Femur (tissue), 1 donor: ENCODE measurements at regions not wholly inside any gene's neighbourhood (a gene's known extent, or its start where the extent isn't known, plus 50 kb on each side); places are given as distances from the start of the nearest gene placed in this dataset.
"Not testable (repeated sequence)": the region's sequence is repeated elsewhere in the genome, so short reads cannot be mapped to it uniquely, and the experiment has no call there.

Experiments used
- DNase-seq: peaks from one replicate; pipeline ENCODE4 v3.0.0-alpha.2; 2017

GRCh38 chr4:147103403-147103946 lies 157.8 kb upstream of the TTC29 start:
- peak; percentile 52 for DNase-seq

- DNase-seq = no peak
These were observed 159.1 kb upstream of the TTC29 start for GRCh38 chr4:147104768-147105167.

GRCh38 chr4:147108409-147108808 lies 162.7 kb upstream of the TTC29 start:
- DNase-seq = no peak

- no peak for DNase-seq
These were observed 164.1 kb upstream of the TTC29 start for GRCh38 chr4:147109800-147110199.

- DNase-seq = no peak
These were observed 165.1 kb upstream of the TTC29 start for GRCh38 chr4:147110473-147111367.

- not testable (repeated sequence) for DNase-seq
These were observed 166.5 kb upstream of the TTC29 start for GRCh38 chr4:147112196-147112595.

- DNase-seq = no peak
These were observed 171.8 kb upstream of the TTC29 start for GRCh38 chr4:147117431-147117830.

- peak; percentile 37 for DNase-seq
These were observed 172.9 kb upstream of the TTC29 start for GRCh38 chr4:147118528-147118927.

- DNase-seq = no peak
These were observed 177.0 kb upstream of the TTC29 start for GRCh38 chr4:147122685-147123084.

GRCh38 chr4:147123146-147123545 lies 177.5 kb upstream of the TTC29 start:
- no peak for DNase-seq

GRCh38 chr4:147128787-147129186 lies 183.1 kb upstream of the TTC29 start:
- DNase-seq = no peak

GRCh38 chr4:147129687-147130086 lies 184.0 kb upstream of the TTC29 start:
- DNase-seq = no peak

- DNase-seq = no peak
These were observed 189.0 kb upstream of the TTC29 start for GRCh38 chr4:147134536-147135210.

- DNase-seq = peak; percentile 46
These were observed 190.6 kb upstream of the TTC29 start for GRCh38 chr4:147136310-147136709.

- DNase-seq = no peak
These were observed 191.1 kb upstream of the TTC29 start for GRCh38 chr4:147136751-147137150.

GRCh38 chr4:147137280-147137679 lies 191.6 kb upstream of the TTC29 start:
- DNase-seq = no peak

- DNase-seq = no peak
These were observed 192.5 kb upstream of the TTC29 start for GRCh38 chr4:147138171-147138570.

GRCh38 chr4:147139455-147140198 lies 194.0 kb upstream of the TTC29 start:
- DNase-seq = no peak

GRCh38 chr4:147151763-147152162 lies 206.1 kb upstream of the TTC29 start:
- no peak for DNase-seq

GRCh38 chr4:147157860-147158701 lies 212.4 kb upstream of the TTC29 start:
- DNase-seq = peak; percentile 50

- DNase-seq = no peak
These were observed 215.3 kb upstream of the TTC29 start for GRCh38 chr4:147160908-147161513.

- no peak for DNase-seq
These were observed 217.6 kb upstream of the TTC29 start for GRCh38 chr4:147163311-147163710.
